HepG2 (cell line): ENCODE measurements at regions not wholly inside any gene's neighbourhood (a gene's known extent, or its start where the extent isn't known, plus 50 kb on each side); places are given as distances from the start of the nearest gene placed in this dataset.

Experiments used
- AKNA ChIP-seq: sonication (generic); formaldehyde crosslinking; IDR thresholded peaks from 2 replicates; pipeline ENCODE4 v1.4.0; 2020; ENCODE audit warnings: missing genetic modification reagents, borderline replicate concordance
- ATF6 ChIP-seq: sonication (generic); formaldehyde crosslinking; conservative IDR thresholded peaks from 2 replicates; pipeline ENCODE4 v1.4.0; 2020; ENCODE audit warnings: missing genetic modification reagents
- E2F2 ChIP-seq: sonication (generic); formaldehyde crosslinking; IDR thresholded peaks from 2 replicates; pipeline ENCODE4 v1.4.0; 2020; ENCODE audit warnings: missing genetic modification reagents, borderline replicate concordance
- ELF3 ChIP-seq: IDR thresholded peaks from 2 replicates; pipeline ENCODE4 v1.6.1; 2016; ENCODE audit warnings: missing genetic modification reagents, missing compliant biosample characterization
- KLF9 ChIP-seq: IDR thresholded peaks from 2 replicates; pipeline ENCODE4 v1.6.1; 2016; ENCODE audit warnings: low read depth
- NKX3-1 ChIP-seq: sonication (generic); formaldehyde crosslinking; IDR thresholded peaks from 2 replicates; pipeline ENCODE4 v1.5.0; 2020; ENCODE audit warnings: missing genetic modification reagents
- SP1 ChIP-seq, 2 experiments: fragments of 450-650 bp in 1 of 2; sonication (generic) in 1 of 2; formaldehyde crosslinking in 1 of 2; IDR thresholded peaks; 2 replicates each; pipeline versions ENCODE4 v1.4.0 to v1.6.1; 2016 to 2020; ENCODE audit warnings: missing genetic modification reagents in 1 of 2
- ZNF781 ChIP-seq: sonication (generic); formaldehyde crosslinking; IDR thresholded peaks from 2 replicates; pipeline ENCODE4 v1.5.1; 2020; ENCODE audit warnings: borderline replicate concordance, mild to moderate bottlenecking, missing genetic modification reagents; ENCODE audit errors: not compliant biosample characterization
- ZNF841 ChIP-seq: sonication (generic); formaldehyde crosslinking; IDR thresholded peaks from 2 replicates; pipeline ENCODE4 v1.8.1; 2023; ENCODE audit warnings: missing genetic modification reagents, borderline replicate concordance
- ZSCAN21 ChIP-seq: sonication (generic); formaldehyde crosslinking; IDR thresholded peaks from 2 replicates; pipeline ENCODE4 v1.8.0; 2022; ENCODE audit warnings: mild to moderate bottlenecking, missing genetic modification reagents, moderate library complexity, borderline replicate concordance
- TF ChIP-seq, protein P1 (sequence below): sonication (generic); formaldehyde crosslinking; IDR thresholded peaks from 2 replicates; pipeline ENCODE4 v1.5.0; 2020; ENCODE audit warnings: mild to moderate bottlenecking, missing genetic modification reagents, borderline replicate concordance
- TF ChIP-seq, protein P2 (sequence below): IDR thresholded peaks from 2 replicates; pipeline ENCODE4 v1.6.1; 2016; ENCODE audit warnings: missing compliant biosample characterization, missing genetic modification reagents, borderline replicate concordance

DNA sequence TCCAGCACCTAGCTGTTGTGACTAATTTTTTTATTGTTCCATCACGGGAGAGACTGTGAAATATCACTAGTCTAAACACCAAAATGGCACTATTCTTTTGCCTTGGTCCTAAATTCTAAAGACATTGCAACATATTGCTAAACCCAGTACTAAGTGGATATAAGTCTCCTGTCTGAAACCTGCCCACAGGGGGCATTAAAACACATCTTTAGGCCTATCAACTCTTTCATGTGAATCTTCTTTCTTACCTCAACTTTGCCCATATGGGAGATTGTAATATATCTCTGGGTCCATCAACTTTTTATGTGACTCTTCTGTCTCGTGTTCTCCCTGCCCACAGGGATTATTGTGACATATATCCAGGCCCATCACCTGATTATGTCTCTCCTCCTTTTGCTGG, 317.2 kb downstream of the RPS4Y2 start (continued):
- TF ChIP-seq, protein P1, sequence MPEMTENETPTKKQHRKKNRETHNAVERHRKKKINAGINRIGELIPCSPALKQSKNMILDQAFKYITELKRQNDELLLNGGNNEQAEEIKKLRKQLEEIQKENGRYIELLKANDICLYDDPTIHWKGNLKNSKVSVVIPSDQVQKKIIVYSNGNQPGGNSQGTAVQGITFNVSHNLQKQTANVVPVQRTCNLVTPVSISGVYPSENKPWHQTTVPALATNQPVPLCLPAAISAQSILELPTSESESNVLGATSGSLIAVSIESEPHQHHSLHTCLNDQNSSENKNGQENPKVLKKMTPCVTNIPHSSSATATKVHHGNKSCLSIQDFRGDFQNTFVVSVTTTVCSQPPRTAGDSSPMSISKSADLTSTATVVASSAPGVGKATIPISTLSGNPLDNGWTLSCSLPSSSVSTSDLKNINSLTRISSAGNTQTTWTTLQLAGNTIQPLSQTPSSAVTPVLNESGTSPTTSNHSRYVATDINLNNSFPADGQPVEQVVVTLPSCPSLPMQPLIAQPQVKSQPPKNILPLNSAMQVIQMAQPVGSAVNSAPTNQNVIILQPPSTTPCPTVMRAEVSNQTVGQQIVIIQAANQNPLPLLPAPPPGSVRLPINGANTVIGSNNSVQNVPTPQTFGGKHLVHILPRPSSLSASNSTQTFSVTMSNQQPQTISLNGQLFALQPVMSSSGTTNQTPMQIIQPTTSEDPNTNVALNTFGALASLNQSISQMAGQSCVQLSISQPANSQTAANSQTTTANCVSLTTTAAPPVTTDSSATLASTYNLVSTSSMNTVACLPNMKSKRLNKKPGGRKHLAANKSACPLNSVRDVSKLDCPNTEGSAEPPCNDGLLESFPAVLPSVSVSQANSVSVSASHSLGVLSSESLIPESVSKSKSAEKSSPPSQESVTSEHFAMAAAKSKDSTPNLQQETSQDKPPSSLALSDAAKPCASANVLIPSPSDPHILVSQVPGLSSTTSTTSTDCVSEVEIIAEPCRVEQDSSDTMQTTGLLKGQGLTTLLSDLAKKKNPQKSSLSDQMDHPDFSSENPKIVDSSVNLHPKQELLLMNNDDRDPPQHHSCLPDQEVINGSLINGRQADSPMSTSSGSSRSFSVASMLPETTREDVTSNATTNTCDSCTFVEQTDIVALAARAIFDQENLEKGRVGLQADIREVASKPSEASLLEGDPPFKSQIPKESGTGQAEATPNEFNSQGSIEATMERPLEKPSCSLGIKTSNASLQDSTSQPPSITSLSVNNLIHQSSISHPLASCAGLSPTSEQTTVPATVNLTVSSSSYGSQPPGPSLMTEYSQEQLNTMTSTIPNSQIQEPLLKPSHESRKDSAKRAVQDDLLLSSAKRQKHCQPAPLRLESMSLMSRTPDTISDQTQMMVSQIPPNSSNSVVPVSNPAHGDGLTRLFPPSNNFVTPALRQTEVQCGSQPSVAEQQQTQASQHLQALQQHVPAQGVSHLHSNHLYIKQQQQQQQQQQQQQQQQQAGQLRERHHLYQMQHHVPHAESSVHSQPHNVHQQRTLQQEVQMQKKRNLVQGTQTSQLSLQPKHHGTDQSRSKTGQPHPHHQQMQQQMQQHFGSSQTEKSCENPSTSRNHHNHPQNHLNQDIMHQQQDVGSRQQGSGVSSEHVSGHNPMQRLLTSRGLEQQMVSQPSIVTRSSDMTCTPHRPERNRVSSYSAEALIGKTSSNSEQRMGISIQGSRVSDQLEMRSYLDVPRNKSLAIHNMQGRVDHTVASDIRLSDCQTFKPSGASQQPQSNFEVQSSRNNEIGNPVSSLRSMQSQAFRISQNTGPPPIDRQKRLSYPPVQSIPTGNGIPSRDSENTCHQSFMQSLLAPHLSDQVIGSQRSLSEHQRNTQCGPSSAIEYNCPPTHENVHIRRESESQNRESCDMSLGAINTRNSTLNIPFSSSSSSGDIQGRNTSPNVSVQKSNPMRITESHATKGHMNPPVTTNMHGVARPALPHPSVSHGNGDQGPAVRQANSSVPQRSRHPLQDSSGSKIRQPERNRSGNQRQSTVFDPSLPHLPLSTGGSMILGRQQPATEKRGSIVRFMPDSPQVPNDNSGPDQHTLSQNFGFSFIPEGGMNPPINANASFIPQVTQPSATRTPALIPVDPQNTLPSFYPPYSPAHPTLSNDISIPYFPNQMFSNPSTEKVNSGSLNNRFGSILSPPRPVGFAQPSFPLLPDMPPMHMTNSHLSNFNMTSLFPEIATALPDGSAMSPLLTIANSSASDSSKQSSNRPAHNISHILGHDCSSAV (CRISPR knock-in tag): no peak
- no peak for TF ChIP-seq ZNF781 (CRISPR knock-in tag)
- TF ChIP-seq NKX3-1 (CRISPR knock-in tag): no peak
- no peak for TF ChIP-seq ELF3
- no peak for TF ChIP-seq ZNF841 (CRISPR knock-in tag)
- no peak for TF ChIP-seq E2F2 (CRISPR knock-in tag)
- TF ChIP-seq, protein P2, sequence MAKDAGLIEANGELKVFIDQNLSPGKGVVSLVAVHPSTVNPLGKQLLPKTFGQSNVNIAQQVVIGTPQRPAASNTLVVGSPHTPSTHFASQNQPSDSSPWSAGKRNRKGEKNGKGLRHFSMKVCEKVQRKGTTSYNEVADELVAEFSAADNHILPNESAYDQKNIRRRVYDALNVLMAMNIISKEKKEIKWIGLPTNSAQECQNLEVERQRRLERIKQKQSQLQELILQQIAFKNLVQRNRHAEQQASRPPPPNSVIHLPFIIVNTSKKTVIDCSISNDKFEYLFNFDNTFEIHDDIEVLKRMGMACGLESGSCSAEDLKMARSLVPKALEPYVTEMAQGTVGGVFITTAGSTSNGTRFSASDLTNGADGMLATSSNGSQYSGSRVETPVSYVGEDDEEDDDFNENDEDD (CRISPR knock-in tag): no peak
- no peak for TF ChIP-seq ATF6 (CRISPR knock-in tag)
- TF ChIP-seq KLF9 (CRISPR knock-in tag): no peak
- TF ChIP-seq AKNA (CRISPR knock-in tag): no peak
- TF ChIP-seq SP1 (IDR thresholded peaks at IDR 0.05): no peak
- TF ChIP-seq SP1 (CRISPR knock-in tag; IDR thresholded peaks at IDR 0.05): no peak
- no peak for TF ChIP-seq ZSCAN21 (CRISPR knock-in tag)
